Fibroblast of lung (primary cell): ENCODE measurements at regions not wholly inside any gene's neighbourhood (a gene's known extent, or its start where the extent isn't known, plus 50 kb on each side); places are given as distances from the start of the nearest gene placed in this dataset.

Experiments used
- DNase-seq, 2 donors: peaks; one replicate each; pipeline versions ENCODE4 v3.0.0 to v3.0.0-alpha.2; 2010; ENCODE audit warnings: low read depth in 2 of 2
- H2AFZ ChIP-seq: 2 replicates; pipeline ENCODE4 v1.5.1; 2012; ENCODE audit warnings: low read length, control low read depth, inconsistent platforms
- H3K27ac ChIP-seq: 2 replicates; pipeline ENCODE4 v1.5.1; 2011; ENCODE audit warnings: low read length, control low read depth; ENCODE audit not compliant: insufficient read depth
- H3K27me3 ChIP-seq: 2 replicates; pipeline ENCODE4 v1.5.1; 2011; ENCODE audit warnings: mild to moderate bottlenecking, low read length; ENCODE audit not compliant: control insufficient read depth, insufficient read depth
- H3K36me3 ChIP-seq: 2 replicates; pipeline ENCODE4 v1.5.1; 2011; ENCODE audit warnings: low read length; ENCODE audit not compliant: control insufficient read depth, insufficient read depth
- H3K4me1 ChIP-seq: 2 replicates; pipeline ENCODE4 v1.5.1; 2011; ENCODE audit warnings: low read length; ENCODE audit not compliant: control insufficient read depth, insufficient read depth; ENCODE audit errors: extremely low read depth
- H3K4me2 ChIP-seq: 2 replicates; pipeline ENCODE4 v1.5.1; 2011; ENCODE audit warnings: low read length, control low read depth; ENCODE audit not compliant: insufficient read depth; ENCODE audit errors: extremely low read depth
- H3K4me3 ChIP-seq, 4 experiments: fragments of 200-600 bp in 1 of 4; sonication (generic) in 1 of 4; replicated peaks in 1 of 4; 2 replicates each; pipeline ENCODE4 v1.5.1; 2011 to 2016; ENCODE audit warnings: low read length in 4 of 4, low read depth in 3 of 4, mild to moderate bottlenecking in 3 of 4, control low read depth in 2 of 4, inconsistent platforms in 1 of 4, mixed read lengths in 1 of 4; ENCODE audit not compliant: insufficient read depth in 1 of 4; ENCODE audit errors: control extremely low read depth in 1 of 4
- H3K79me2 ChIP-seq: 2 replicates; pipeline ENCODE4 v1.5.1; 2012; ENCODE audit warnings: mild to moderate bottlenecking, low read length, inconsistent platforms; ENCODE audit not compliant: control insufficient read depth, insufficient read depth
- H3K9ac ChIP-seq: 2 replicates; pipeline ENCODE4 v1.5.1; 2011; ENCODE audit warnings: mild to moderate bottlenecking, low read length, control low read depth; ENCODE audit not compliant: insufficient read depth
- H3K9me3 ChIP-seq: 2 replicates; pipeline ENCODE4 v1.5.1; 2012; ENCODE audit warnings: low read depth, low read length; ENCODE audit not compliant: control insufficient read depth, insufficient read depth
- H4K20me1 ChIP-seq: 2 replicates; pipeline ENCODE4 v1.5.1; 2011; ENCODE audit warnings: low read length; ENCODE audit not compliant: control insufficient read depth, insufficient read depth; ENCODE audit errors: extremely low read depth
- EZH2 ChIP-seq: IDR thresholded peaks from 2 replicates; pipeline ENCODE4 v1.5.1; 2012; ENCODE audit warnings: low read length, control low read depth, mild to moderate bottlenecking; ENCODE audit errors: missing control alignments
- TF ChIP-seq, protein P1 (sequence below), 2 donors: IDR thresholded peaks in 1 of 2; conservative IDR thresholded peaks in 1 of 2; 1 replicate in 1 of 2; 2 replicates in 1 of 2; pipeline ENCODE4 v1.5.1; 2011 to 2012; ENCODE audit warnings: low read length in 2 of 2, control low read depth in 1 of 2, inconsistent platforms in 1 of 2, low read depth in 1 of 2, mild to moderate bottlenecking in 1 of 2

DNA sequence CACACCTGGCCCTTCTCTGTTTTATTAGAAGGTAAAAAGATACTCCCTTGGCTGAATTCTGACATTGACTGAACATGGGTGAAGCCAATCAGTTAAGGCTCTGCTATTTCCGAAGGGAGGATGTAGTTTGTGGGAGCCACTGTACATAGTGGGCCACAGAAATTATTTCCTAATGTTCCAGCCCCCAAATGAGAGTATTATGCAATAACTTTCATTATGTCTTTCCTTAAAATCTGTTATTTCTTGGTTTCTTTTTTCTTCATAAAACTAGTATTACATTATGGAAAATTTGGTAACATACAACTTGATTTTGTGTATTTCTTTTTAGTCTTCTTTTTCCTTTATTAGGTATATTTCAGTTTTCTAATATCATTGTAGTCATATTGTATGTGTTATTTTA, 51.9 kb upstream of the EP300 start:
- no peaks in the 10 kb centered on the region for H4K20me1 ChIP-seq
- no peak for DNase-seq
- no peak overlapping the region for H3K27ac ChIP-seq
- no peaks in the 10 kb centered on the region for H3K4me1 ChIP-seq
- H3K4me3 ChIP-seq, result no peak overlapping the region
- no peaks in the 10 kb centered on the region for H3K9me3 ChIP-seq
- no peak overlapping the region for H2AFZ ChIP-seq
- no peak overlapping the region for H3K9ac ChIP-seq
- no peaks in the 10 kb centered on the region for H3K79me2 ChIP-seq
- H3K27me3 ChIP-seq, result peaks cover 2% of the 10 kb centered on the region
- no peak overlapping the region for H3K4me2 ChIP-seq
- no peak for TF ChIP-seq EZH2
- TF ChIP-seq, protein P1, sequence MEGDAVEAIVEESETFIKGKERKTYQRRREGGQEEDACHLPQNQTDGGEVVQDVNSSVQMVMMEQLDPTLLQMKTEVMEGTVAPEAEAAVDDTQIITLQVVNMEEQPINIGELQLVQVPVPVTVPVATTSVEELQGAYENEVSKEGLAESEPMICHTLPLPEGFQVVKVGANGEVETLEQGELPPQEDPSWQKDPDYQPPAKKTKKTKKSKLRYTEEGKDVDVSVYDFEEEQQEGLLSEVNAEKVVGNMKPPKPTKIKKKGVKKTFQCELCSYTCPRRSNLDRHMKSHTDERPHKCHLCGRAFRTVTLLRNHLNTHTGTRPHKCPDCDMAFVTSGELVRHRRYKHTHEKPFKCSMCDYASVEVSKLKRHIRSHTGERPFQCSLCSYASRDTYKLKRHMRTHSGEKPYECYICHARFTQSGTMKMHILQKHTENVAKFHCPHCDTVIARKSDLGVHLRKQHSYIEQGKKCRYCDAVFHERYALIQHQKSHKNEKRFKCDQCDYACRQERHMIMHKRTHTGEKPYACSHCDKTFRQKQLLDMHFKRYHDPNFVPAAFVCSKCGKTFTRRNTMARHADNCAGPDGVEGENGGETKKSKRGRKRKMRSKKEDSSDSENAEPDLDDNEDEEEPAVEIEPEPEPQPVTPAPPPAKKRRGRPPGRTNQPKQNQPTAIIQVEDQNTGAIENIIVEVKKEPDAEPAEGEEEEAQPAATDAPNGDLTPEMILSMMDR (conservative IDR thresholded peaks at IDR 0.05 in 1 of 2, IDR thresholded peaks at IDR 0.05 in 1 of 2; ENCODE audit: low read depth in 1 of 2, low read length in 2 of 2), result no peak
- no peaks in the 10 kb centered on the region for H3K36me3 ChIP-seq

DNA sequence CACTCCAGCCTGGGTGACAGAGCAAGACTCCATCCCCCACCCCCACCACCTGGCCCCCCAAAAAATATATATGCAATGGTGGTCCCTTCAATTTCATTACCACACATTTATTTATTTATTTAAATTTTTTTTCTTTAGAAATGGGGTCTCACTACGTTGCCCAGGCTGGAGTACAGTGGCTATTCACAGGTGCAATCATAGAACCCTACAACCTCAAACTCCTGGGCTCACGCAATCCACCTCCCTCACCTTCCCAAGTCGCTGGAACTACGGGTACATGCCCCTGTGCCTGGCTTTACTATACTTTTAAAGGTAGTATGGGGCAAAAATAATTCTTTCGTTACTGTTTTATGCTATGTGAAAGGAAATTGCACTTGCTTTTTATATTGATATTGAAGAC, 50.9 kb upstream of the EP300 start:
- H3K36me3 ChIP-seq, result no peaks in the 10 kb centered on the region
- no peaks in the 10 kb centered on the region for H4K20me1 ChIP-seq
- no peaks in the 10 kb centered on the region for H3K9me3 ChIP-seq
- H3K4me1 ChIP-seq, result no peaks in the 10 kb centered on the region
- H3K4me3 ChIP-seq, result no peak overlapping the region
- no peak for DNase-seq
- H3K27ac ChIP-seq, result no peak overlapping the region
- H3K79me2 ChIP-seq, result no peaks in the 10 kb centered on the region
- no peak overlapping the region for H3K9ac ChIP-seq
- H3K27me3 ChIP-seq, result peaks cover 2% of the 10 kb centered on the region
- H2AFZ ChIP-seq, result no peak overlapping the region
- TF ChIP-seq, protein P1 (conservative IDR thresholded peaks at IDR 0.05 in 1 of 2, IDR thresholded peaks at IDR 0.05 in 1 of 2; ENCODE audit: low read depth in 1 of 2, low read length in 2 of 2), result no peak
- TF ChIP-seq EZH2, result no peak
- H3K4me2 ChIP-seq, result no peak overlapping the region
